Astrocyte (in vitro differentiated cells and primary cell): ENCODE measurements at regions not wholly inside any gene's neighbourhood (a gene's known extent, or its start where the extent isn't known, plus 50 kb on each side); places are given as distances from the start of the nearest gene placed in this dataset.

Experiments
- DNase-seq: peaks from one replicate; pipeline ENCODE4 v3.0.0-alpha.2; 2010; ENCODE audit warnings: low read depth
- FAIRE-seq: peaks from 2 replicates; lab custom pipeline; 2011; peaks lifted over from hg19 to GRCh38; lab: Jason Lieb, UNC
- H2AFZ ChIP-seq: 2 replicates; pipeline ENCODE4 v1.6.0; 2012; ENCODE audit warnings: low read depth, low read length, inconsistent platforms
- H3K27ac ChIP-seq: 2 replicates; pipeline ENCODE4 v1.5.1; 2011; ENCODE audit warnings: low read depth, low read length, inconsistent platforms
- H3K27me3 ChIP-seq: 2 replicates; pipeline ENCODE4 v1.6.0; 2011; ENCODE audit warnings: low read length, inconsistent platforms; ENCODE audit not compliant: insufficient read depth
- H3K36me3 ChIP-seq: 2 replicates; pipeline ENCODE4 v1.5.1; 2011; ENCODE audit warnings: low read length, inconsistent platforms; ENCODE audit not compliant: insufficient read depth
- H3K4me1 ChIP-seq: 2 replicates; pipeline ENCODE4 v1.5.1; 2011; ENCODE audit warnings: low read length, inconsistent platforms; ENCODE audit not compliant: insufficient read depth
- H3K4me2 ChIP-seq: 2 replicates; pipeline ENCODE4 v1.6.0; 2012; ENCODE audit warnings: low read length, inconsistent platforms
- H3K4me3 ChIP-seq: 2 replicates; pipeline ENCODE4 v1.5.1; 2011; ENCODE audit warnings: low read depth, mild to moderate bottlenecking, low read length, inconsistent platforms; ENCODE audit not compliant: insufficient read depth
- H3K79me2 ChIP-seq: 2 replicates; pipeline ENCODE4 v1.6.0; 2012; ENCODE audit warnings: mild to moderate bottlenecking, low read length, inconsistent platforms; ENCODE audit not compliant: insufficient read depth
- H3K9ac ChIP-seq: 2 replicates; pipeline ENCODE4 v1.6.0; 2012; ENCODE audit warnings: mild to moderate bottlenecking, low read length, inconsistent platforms
- H3K9me3 ChIP-seq: 2 replicates; pipeline ENCODE4 v1.5.1; 2012; ENCODE audit warnings: low read depth, mild to moderate bottlenecking, low read length, inconsistent platforms; ENCODE audit not compliant: insufficient read depth
- H4K20me1 ChIP-seq: 2 replicates; pipeline ENCODE4 v1.6.0; 2012; ENCODE audit warnings: low read length, inconsistent platforms; ENCODE audit not compliant: insufficient read depth
- H3K27ac Mint-ChIP-seq: one replicate; pipeline ENCODE4 v1.8.0; 2021; ENCODE audit warnings: mild to moderate bottlenecking, mixed read lengths; ENCODE audit not compliant: unreplicated experiment
- H3K27me3 Mint-ChIP-seq: one replicate; pipeline ENCODE4 v1.8.0; 2021; ENCODE audit warnings: low read depth, mixed read lengths; ENCODE audit not compliant: unreplicated experiment
- H3K36me3 Mint-ChIP-seq: one replicate; pipeline ENCODE4 v1.8.0; 2021; ENCODE audit warnings: low read depth, mixed read lengths; ENCODE audit not compliant: unreplicated experiment
- H3K4me1 Mint-ChIP-seq: one replicate; pipeline ENCODE4 v1.8.0; 2021; ENCODE audit warnings: low read depth, mixed read lengths; ENCODE audit not compliant: unreplicated experiment
- H3K4me3 Mint-ChIP-seq: one replicate; pipeline ENCODE4 v1.8.0; 2021; ENCODE audit warnings: mild to moderate bottlenecking, moderate library complexity, mixed read lengths; ENCODE audit not compliant: unreplicated experiment
- H3K9me3 Mint-ChIP-seq: one replicate; pipeline ENCODE4 v1.8.0; 2021; ENCODE audit warnings: mild to moderate bottlenecking, mixed read lengths; ENCODE audit not compliant: unreplicated experiment
- CTCF ChIP-seq: IDR thresholded peaks from 2 replicates; pipeline ENCODE4 v1.5.1; 2011; ENCODE audit warnings: low read depth, mild to moderate bottlenecking, inconsistent platforms, low read length, moderate library complexity; ENCODE audit not compliant: insufficient read depth
- EZH2 ChIP-seq: IDR thresholded peaks from 2 replicates; pipeline ENCODE4 v1.6.1; 2012; ENCODE audit warnings: mild to moderate bottlenecking, low read length, inconsistent platforms; ENCODE audit not compliant: insufficient read depth

GRCh38 chrX:120727911-120728310, 98.1 kb upstream of the C1GALT1C1 start:
- H3K27ac Mint-ChIP-seq, result no peak overlapping the region
- no peaks in the 10 kb centered on the region for H3K9me3 Mint-ChIP-seq
- H3K9me3 ChIP-seq, result no peaks in the 10 kb centered on the region
- no peak overlapping the region for H3K4me2 ChIP-seq
- H3K36me3 Mint-ChIP-seq, result no peaks in the 10 kb centered on the region
- H3K4me3 ChIP-seq, result no peak overlapping the region
- H3K27me3 ChIP-seq, result no peaks in the 10 kb centered on the region
- no peak overlapping the region for H3K27ac ChIP-seq
- no peaks in the 10 kb centered on the region for H3K79me2 ChIP-seq
- H3K4me3 Mint-ChIP-seq, result no peak overlapping the region
- no peaks in the 10 kb centered on the region for H3K27me3 Mint-ChIP-seq
- H3K4me1 Mint-ChIP-seq, result no peaks in the 10 kb centered on the region
- H3K4me1 ChIP-seq, result no peaks in the 10 kb centered on the region
- H4K20me1 ChIP-seq, result no peaks in the 10 kb centered on the region
- no peaks in the 10 kb centered on the region for H3K36me3 ChIP-seq
- DNase-seq (no peak), FAIRE-seq (peak; percentile 50)
- H2AFZ ChIP-seq, result no peak overlapping the region
- TF ChIP-seq CTCF, result no peak
- TF ChIP-seq EZH2, result no peak
- H3K9ac ChIP-seq, result no peak overlapping the region

DNA sequence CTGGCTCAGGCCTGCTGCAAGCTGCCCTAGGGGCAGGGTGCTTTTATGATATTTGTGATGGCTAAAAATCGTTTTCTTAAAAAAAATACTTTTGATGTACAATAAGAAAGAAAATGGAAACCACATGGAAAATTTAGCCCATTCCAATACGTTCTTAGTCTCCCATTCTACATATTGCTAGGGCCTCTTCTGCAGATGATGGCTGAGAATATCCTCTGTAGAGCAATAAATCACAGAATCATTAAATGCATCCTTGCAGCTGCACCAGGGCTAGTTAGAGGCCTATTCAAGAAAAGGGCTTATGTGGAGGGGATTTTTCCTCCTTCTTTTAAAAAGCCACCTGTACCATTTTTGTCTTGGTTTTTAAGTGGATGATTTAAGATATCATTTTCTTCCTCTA, 97.6 kb upstream of the C1GALT1C1 start:
- H3K27me3 Mint-ChIP-seq, result no peaks in the 10 kb centered on the region
- no peak for FAIRE-seq
- no peak overlapping the region for H3K4me3 ChIP-seq

More for the DNA sequence above, 97.6 kb upstream of the C1GALT1C1 start:
- Histone ChIP-seq H3K79me2 (no peaks in the 10 kb centered on the region), H3K9ac (no peak overlapping the region), H3K4me1 (no peaks in the 10 kb centered on the region), H3K27ac (no peak overlapping the region), H3K9me3 (no peaks in the 10 kb centered on the region), H3K27me3 (no peaks in the 10 kb centered on the region), H3K36me3 (no peaks in the 10 kb centered on the region), H4K20me1 (no peaks in the 10 kb centered on the region), H3K4me2 (no peak overlapping the region), H2AFZ (no peak overlapping the region)
- Mint-ChIP-seq H3K36me3 (no peaks in the 10 kb centered on the region), H3K4me3 (no peak overlapping the region), H3K9me3 (no peaks in the 10 kb centered on the region), H3K4me1 (no peaks in the 10 kb centered on the region), H3K27ac (no peak overlapping the region)
- no peak for DNase-seq
- TF ChIP-seq CTCF (no peak), EZH2 (no peak)
